GM19043 (cell line): ENCODE measurements at regions not wholly inside any gene's neighbourhood (a gene's known extent, or its start where the extent isn't known, plus 50 kb on each side); places are given as distances from the start of the nearest gene placed in this dataset.
"Not testable (repeated sequence)": the region's sequence is repeated elsewhere in the genome, so short reads cannot be mapped to it uniquely, and the experiment has no call there.

Experiments used
- ATAC-seq: cut with Tn5 transposase; IDR thresholded peaks from one replicate; pipeline ENCODE4 v1.9.1; 2021; ENCODE audit warnings: low read depth; ENCODE audit not compliant: unreplicated experiment

DNA sequence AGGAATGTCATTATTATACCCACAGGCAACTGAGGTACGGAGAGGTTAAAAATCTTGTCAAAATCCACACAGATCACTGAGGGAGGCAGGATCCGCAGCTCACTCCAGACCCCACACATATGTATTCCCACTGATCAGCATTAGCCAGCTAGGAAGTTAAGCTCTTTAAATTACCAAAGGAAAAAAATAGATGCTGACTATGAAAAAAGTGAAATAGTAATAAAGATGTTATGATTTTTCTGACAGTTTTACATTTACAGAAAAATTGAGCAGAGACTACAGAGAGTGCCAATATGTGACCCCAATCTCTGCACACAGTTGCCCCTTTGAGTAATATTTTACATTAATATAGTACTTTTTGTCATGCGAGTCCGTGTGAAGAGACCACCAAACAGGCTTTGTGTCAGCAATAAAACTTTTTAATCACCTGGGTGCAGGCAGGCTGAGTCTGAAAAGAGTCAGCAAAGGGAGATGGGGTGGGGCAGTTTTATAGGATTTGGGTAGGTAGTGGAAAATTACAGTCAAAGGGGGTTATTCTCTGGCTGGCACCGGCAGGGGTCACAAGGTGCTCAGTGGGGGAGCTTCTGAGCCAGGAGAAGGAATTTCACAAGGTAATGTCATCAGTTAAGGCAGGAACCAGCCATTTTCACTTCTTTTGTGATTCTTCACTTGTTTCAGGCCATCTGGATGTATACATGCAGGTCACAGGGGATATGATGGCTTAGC is 61.9 kb upstream of the NAA35 start:
- not testable (repeated sequence) for ATAC-seq

DNA sequence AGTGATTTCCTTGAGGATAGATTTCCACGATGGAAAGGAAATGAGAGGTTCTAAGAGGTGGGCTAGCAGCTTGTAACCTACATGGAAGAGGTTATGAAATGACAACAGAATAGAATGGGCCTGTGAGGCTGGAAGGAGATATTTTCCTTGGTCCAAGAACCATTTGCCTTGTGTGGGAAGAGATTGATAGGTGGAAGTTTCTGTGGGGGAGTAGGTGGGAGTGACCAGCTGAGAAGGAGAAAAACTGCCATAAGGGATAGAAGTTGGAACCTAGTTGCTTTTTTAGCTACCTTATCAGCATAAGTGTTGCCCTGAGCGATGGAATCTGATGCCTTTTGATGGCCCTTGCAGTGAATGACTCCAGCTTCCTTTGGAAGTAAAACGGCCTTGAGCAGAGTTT is 60.4 kb upstream of the NAA35 start:
- ATAC-seq, result not testable (repeated sequence)

DNA sequence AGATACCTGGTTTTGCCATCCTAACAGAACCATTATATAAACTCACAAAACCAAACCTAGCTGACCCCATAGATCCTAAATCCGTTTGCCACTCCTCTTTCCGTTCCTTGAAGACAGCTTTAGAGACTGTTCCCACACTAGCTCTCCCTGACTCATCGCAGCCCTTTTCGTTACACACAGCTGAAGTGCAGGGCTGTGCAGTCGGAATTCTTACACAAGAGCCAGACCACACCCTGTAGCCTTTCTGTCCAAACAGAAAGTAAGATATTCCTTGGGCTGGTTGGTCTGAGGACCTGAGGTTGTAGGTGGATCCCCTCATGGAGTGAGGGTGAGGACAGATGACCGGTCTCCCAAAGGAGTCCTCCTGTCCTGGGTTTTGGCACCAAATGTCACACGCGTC is 56.7 kb upstream of the NAA35 start:
- ATAC-seq, result no peak

DNA sequence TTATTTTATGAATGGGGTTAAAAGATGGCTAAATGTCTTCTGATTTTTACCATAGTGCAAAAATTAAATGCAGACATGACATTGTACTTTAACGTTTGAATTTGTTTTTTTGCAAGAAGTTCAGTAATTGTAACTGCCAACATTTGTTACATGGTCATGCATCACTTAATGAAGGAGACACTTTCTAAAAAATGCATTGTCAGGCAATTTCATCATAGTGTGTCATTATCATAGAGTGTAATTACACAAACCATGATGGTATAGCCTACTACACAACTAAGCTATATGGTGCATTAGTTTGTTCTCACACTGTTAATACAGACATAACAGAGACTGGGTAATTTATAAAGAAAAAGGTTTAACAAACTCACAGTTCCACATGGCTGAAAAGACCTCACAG is 50.0 kb upstream of the NAA35 start:
- ATAC-seq, result no peak
